ENCODE measurements at regions not wholly inside any gene's neighbourhood (a gene's known extent, or its start where the extent isn't known, plus 50 kb on each side); places are given as distances from the start of the nearest gene placed in this dataset.

DNA sequence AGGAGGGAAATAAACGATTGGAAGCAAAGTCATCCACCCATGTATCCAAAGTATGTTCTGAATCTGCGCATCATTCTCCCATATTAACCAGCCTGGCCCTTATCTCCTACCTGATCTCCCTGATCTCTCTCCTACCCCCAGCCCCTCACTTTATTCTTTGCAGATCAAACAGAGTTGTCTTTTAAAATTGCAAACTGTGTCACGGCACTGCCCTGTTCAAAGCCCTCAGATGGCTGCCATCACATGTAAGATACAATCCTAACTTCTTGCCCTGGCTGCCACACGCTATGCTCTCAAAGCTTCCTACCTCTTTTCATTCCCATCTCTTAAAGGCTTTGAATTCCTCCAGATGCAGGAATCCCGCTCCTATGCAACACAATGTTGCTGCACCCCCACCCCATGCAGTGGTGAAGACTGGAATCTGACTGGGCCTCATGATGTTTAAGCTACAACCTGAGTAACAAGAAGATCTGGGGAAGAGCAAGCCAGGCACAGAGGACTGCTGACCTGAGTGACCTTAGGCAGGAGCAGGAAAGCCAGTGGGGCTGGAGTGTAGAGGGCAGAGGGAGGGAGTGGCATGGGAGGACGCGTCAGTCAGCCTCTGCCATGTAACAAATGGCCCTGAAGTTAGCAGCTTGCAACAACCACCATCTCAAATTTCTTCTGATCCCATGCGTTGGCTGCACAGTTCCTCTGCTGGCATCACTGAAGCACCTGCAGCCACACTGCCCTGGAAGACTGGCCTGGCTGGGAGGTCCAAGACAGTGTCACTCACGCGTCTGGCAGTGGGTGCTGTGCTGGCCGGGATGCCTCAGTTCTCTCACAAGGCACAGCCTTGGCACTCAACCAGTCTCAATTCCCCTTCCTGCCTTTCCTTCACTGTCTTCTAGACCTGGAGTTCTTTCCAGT is 382.8 kb downstream of the BCL11B start:
- no peak for DNase-seq

DNA sequence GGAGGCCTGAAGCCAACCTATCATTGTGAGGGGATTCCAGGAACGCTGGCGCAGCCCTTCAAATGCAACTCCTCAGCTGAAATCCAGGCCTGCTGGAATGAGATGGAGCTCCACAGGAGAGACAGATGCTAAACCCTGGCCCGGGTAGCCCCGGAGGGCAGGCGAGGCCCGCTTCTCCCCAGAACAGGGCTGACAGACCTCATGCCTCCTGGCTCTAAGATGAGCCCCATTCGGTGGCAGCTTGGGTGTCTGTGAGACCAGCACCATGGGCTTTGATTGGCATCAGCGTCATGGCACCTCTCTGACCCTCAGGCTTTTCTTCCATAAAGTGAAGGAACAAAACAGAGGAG is 382.2 kb downstream of the BCL11B start:
- no peak for DNase-seq

DNA sequence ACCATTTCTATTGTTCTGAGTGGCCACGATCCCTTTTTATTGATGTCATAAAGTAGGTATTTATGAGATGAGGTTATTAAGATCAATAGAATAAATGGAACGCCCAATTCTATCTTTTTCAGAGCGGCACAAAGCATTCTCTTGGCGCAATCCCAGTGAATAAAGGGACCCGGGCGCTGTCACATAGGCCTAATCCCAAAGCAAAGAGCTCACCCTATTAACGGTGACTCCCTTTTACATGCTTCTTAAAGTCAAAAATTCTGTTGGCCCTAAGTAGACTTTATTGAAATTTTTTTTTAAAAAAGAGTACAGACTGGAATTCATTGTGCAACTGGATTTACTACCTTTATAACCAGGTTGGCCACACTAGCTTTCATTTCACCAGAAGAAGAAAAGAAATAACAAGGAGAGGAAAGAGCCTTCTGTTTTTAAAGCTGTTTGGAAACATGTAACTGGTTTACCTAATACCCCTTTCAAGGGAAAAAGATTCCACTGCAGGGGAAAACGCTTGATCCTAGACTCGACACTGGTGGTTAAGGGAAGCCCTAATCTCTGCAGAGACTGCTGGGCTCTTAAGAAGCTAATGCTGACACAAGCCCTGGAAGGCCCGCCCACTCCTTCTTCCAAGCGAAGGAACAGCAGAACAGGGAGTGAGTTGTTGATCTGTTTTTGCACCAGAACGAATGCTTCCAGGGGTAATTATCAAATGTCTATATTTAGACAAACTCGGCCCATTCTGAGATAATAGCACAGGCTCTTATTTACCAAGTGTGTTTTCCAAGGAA is 381.2 kb downstream of the BCL11B start:
- no peak for DNase-seq

DNA sequence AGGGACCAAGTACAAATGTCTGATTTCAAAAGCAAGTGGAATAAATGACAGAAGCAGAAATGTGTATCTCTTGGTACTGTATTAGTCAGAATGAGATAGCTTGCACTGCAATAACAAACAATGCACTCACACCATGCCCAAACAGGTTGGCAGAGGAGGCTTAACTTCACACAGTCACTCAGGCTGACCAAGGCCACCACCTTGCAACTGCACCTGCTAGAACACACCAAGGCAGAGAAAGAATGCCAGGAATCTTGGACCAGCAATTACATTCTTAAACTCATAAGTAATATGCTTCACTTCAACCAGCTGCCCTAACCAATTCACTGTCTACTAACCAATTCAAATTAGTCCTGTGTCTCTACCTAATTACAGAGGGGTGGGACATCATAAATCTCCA is 378.3 kb downstream of the BCL11B start:
- DNase-seq, result no peak

DNA sequence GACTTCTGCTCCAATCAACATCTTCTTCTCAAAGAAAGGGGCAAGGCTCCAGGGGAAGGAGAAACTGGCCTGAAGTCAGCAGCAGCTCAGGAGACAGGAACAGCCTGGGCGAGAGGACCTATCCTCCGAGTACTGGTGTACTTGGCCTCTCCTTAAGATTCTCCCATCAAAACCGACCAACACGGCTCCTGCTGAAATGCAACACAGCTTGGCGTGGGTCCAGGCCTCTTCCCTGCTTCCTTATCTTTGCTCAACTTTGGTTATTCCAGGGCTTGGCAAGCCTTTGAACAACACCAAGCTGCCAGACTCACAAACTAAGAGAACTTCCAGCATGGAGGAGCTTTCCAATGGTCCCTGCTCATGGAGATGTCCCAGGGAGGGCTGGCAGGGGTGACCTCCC is 377.4 kb downstream of the BCL11B start:
- no peak for DNase-seq

DNA sequence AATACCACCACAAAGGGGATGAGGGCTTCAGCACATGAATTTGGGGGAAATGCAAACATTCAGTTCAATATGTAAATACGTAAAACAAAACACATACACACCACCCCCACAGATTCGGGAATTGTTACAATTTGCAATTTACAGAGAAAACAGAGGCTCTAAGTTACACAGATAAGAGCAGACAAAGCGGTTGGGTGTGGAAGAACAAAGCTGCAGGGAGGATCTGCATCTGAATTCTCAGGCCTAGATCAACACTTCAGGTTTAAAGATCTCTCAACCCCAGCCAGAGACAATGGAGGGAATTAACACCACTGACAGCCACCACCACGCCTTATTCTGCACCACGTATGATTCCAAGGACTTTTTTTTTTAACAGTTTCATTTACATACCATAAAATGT is 375.5 kb downstream of the BCL11B start:
- no peak for DNase-seq

DNA sequence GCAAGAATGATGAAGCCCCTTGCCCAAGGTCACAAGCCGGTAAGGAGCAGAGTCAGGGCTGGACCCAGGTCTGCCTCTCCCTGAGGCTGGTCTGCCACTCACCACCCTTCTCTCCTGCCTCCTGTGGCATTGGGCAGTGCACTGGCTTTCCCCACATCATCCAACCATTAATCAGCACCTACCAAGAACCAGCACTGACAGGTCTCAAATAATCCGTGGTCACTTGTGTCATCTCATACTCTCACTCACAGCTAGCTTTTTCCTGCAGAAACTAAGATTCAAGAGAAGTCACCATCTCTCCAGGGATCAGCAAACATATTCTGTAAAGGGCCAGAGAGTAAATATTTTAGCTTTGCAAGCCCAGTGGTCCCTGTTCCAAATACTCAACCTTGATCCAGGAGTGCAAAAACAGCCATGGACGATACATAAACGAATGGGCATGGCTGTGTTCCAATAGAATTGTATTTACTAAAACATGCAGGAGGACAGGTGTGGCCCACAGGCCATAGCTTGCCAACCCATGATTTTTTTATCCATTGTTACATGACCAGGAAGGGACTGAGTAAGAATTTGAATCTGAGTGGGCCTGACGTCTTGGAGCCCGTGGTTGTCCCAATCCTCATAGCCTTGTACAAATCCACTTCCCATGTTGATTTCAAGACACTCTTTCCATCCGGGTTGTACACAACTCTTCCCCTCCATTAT is 374.2 kb downstream of the BCL11B start:
- DNase-seq, result no peak

DNA sequence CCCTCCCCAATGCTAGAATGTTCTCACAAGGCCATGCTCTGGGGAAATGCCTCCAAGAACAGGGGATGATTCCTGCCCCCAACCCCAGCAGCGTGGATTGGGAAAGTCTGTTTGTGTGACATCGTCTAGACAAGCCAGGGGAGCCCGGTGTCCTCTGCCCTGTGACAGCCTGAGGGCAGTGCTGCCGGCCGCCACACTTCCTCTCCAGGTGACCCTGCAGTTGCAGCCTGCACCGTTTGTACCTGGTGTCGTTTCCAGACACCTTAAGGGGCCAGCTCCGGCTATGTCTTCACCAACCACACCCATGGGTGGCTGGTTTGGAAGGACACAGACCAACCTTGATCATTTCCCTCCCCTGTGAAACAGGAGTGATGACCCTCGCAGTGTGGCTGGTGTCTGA is 372.6 kb downstream of the BCL11B start:
- DNase-seq, result no peak

DNA sequence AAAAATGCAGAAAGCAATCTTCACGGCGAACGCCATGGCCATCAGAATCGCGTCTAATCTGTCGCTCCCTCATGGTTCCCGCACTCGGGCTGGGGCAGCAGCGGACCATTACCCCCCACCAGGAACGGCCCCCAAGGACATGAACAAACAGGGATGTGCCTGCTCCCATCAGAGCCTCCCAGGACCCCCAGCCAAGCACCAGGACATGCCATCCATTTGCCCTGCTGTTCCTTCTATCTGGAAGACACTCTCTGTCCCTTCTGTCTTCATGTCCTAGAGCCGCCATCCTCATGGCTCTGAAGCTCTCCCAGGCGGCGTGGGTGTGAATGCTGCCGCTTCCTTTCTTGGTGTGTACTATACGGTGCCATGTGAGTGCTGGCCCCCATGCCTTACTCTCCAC is 371.8 kb downstream of the BCL11B start:
- DNase-seq, result no peak

DNA sequence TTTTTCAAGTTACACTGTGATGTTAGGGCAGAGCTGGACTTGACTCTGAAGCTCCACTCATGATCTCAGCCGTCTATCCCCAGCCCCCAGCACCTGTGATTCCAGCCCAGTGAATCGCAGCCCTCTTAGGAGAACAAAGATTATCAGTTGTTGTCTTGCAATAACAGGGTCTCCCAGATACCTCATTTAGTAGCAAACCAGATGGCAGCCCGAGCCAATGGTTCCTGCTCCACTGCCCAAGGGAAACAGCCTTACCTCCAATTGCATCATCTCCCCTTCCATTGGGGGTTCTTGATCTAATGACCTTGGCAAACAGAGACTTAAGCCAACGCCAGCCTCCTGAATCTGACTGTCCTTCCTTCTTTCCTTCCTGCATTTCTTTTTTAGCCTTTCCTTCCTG is 371.2 kb downstream of the BCL11B start:
- DNase-seq, result no peak

DNA sequence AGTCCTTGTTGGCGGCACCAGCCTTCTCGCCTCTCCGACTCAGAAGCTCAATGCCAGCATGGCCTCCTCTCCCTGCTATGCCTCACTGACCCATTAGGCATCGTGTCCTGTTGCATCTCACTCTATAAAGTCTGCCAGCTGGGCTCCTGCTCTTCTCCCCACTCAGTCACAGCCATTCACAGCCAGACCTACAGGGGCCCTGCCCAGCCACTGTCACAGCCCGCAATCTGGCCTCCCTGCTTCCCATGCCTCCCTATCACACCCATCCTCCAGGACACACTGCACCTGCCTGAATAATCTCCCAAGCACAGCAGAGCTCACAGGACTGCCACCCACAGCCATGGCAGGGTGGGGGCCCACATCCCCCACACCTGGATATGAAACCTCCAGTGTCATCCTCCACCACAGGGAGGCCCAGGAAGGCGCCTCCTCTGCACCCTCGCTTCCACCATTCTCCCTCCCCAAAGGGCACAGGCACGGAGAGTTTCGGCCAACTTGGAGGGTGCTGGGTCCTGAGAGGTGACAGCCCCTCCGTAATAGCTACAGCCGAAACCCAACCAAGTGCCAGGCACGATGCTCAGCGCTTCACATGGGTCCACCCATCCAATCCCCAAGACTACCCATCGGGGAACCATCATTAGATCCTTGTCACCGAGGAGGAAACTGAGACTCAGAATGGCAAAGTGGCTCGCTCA is 370.3 kb downstream of the BCL11B start:
- no peak for DNase-seq

DNA sequence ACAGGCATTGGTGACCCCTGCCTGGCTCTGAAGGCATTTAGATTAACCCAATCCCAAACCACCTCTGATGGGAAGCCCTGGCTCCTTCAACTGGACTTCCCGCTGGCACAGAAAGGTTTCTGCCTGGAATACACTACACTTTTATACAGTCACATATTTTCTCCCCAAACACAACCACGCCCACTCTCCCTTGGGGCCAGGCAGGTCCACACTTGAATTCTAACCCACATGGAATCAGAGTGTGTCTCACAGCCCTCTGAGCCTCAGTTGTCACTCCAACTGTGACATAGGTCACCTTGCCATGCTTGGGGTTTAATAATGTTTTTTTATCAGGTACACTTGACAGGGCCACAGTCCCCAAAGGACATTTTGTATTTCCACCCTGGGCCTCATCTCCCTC is 368.6 kb downstream of the BCL11B start:
- no peak for DNase-seq

DNA sequence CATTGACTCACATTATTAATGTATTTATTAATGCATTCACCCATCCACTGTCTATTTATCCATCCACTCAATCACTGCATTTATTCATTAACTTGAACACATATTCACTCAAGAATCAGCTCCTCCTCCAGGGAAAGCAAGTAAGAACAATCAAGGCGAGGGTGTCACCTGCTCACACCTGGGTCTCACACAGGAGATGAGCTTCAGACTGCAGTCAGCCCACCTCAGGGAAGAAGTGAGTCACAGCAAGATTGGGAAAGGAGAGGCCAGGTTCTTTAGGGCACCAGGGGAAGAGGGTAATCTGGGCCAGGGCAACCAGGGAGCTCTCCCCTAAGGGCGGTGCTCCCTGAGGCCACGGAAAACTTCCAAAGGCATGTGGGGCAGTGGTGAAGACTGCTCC is 367.3 kb downstream of the BCL11B start:
- DNase-seq, result no peak

DNA sequence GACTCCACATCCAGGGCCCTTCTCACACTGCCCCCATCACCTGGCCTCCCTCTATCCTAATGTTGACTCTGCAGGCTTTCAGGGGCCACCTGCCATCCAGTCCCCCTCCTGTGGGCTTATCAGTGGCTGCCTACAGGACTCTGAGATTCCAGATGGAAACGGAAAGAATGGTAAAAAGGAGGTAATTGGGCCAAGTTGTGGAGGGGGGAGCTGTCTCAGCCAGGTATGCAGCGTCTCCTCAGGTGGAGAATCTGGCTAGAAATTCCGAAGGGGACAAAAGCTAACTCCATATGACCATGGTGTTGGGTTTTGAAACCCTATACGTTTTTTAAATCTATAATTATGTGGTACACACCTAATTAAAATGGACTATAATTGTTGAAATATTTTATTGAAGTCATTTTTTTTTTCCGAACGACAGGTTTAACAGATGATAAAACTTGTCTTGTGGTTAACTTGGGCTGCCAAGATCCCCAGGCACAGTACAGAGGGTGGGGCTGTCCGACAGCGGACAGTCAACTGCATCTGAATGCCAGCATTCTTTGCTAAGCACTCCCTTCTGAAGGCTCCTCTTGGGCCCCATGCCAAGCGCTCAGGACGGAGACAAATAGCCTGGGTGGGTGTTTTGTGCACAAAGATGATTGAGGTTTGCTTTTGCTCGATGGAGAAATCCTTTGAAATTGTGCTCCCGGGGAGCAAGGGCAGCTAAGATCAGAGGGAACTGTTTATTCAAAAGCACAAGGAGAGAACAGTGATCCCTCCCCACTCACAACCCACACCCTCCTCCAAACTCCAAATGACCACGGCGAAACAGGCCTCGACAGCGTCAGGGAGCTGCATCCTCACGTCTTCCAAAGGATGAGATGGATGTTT is 365.6 kb downstream of the BCL11B start:
- no peak for DNase-seq

DNA sequence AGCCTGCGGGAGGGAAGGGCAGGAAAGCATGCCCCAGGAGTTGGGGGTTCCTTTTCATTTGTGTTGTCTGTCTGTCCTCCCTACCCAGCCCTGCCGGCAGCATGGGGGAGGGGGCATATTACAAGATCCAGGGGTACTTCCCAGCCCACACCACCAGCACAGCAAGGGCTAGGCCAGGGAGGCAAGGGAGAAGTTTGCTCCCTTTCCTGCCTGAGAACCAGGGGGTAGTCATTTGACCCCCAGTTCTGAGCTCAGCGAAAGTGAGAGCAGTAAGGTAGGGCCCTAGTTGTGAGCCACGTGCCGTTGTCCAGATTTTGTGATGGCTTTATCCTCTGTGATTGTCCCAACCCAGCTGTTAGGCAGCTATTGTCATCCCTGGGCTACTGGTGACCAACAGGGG is 364.7 kb downstream of the BCL11B start:
- no peak for DNase-seq

DNA sequence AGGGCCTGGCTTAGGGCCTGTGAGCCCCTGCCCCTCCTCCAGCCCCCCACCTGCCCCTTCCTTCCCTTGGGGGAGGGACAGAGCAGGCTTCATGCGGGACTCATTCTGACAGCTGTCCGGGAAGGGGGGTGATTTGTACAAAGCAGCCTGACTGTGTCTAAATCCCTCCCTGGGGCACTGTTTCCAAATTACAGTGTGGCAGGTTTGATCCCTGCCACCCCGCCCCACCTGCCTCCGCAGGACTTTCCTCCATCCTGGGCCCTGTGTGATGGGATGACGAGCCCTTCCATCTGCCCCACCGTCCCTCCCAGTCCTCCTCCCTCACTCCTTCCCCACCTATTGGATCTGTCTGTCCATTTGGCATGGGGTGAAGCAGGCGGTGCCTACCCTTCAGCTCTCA is 363.9 kb downstream of the BCL11B start:
- DNase-seq, result no peak

DNA sequence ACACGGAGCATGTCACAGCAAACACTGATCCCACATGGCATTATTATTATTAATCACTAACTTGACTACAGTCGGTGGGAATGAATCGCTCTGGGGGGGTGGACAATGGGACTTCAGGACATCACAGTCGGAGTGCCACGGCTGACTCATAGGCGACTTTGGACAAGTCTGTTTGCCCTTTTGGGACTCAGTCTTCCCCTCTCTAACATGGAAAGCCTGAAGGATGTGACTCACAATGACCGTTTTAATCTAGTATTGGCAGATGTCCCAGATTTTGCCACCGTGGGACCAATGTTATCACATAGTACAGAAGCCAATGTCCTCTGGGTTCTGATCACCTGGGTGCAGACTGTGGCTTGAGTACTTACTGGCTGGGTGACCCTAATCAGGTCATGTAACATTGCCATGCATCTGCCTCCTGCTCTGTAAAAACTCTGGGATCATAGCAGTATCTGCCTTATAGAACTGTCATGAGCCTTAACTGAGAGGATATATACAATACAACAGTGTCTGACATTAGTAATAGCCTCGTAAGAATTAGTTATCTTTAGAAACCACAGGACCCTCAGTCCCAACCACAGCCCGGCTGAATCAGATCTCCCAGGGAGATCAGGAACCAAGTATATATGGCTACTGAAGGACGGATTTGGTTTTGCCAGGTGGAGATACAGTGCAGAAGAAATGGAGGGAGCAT is 362.6 kb downstream of the BCL11B start:
- DNase-seq, result no peak

DNA sequence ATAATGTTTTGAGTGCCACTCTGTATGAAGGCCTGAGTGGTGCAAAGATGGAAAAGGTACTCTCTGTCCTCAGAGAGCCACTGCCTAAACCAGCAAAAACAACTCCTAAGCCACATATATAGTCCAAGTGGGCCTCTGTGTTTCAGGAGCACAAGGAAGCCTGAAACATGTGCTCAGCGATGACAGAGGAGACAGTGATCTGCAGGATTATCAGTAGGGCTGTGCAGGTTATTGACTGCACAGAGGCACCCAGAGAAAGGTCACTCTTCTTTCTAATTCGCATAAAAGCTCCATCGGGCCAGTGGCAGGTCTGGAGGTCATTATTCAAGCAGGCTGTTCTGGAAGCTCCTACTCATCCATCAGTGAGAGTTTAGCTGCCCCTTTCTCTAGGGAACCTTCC is 361.9 kb downstream of the BCL11B start:
- DNase-seq, result no peak

DNA sequence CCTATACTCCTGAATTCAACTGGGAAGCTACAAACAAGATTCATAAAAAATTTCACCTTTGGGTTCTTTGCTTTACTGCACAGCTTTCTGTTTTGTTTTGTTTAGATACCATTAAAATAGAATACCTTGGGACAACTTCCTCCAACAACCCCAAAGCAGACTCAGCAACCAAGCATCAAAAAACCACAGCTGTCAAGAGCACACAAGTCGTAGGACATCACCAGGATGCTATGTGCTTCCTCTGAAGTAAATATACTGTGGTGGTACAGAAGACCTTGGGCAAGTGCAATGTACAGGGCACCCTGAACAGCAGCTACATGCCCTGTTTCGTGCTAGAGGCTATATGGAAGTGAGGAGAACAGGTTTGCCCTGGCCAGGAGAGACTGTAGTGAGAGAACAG is 359.3 kb downstream of the BCL11B start:
- DNase-seq, result no peak

DNA sequence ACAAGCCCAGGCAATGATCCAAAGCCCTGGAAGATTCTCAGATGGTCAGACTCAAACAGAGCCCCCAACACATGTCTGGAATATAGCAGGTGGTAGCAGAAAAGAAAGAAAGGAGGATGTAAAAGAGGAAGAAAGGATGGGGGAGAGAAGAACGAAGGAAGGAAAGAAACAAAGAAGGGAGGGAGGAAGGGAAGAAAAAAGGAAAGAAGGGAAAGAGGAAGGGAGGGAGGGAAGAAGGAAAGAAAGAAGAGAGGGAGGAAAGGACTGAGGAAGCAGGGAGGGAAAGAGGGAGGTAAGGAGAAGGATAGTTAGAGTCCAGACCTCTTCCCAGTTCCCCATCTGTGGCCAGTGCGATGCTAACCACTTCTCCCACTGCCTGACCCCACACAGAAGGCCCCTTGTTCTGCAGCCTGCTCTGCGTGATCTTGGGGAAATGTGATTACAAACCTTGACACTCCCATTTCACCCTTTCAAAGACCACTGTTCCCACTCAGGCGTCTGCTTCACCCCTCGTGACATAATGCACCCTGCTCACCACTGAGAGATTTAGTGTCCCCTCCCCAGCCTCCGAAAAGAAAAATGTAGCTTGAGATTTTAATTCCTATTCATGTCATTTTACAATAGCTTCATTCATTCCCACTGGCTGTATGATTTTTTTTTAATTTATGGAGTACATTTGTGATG is 357.9 kb downstream of the BCL11B start:
- DNase-seq, result no peak

DNA sequence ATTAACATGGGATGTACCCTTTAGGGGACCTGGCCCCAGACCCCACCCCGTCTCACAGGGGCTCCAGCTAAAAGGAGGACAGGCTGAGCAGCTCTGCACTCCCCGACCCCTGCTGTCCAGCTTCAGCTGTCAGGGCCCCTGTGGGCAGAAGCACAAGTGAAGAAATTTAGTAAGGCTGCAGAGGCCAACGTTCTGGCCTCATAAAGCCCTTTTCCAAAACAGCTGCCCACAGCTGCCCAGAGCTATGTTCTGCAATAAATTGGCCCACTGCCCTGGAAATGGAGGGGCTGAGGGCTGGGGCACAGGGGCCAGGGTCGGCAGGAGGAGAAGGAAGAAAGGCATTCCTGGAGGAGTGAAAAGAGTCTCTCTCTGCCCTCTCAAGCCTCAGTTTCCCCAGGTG is 357.1 kb downstream of the BCL11B start:
- no peak for DNase-seq

Data from activated CD4-positive, alpha-beta T cell treated with anti-CD3 and anti-CD28 coated beads for 48 hours (primary cell).